ENCODE measurements at regions not wholly inside any gene's neighbourhood (a gene's known extent, or its start where the extent isn't known, plus 50 kb on each side); places are given as distances from the start of the nearest gene placed in this dataset.

- no peaks in the 10 kb centered on the region for H3K9me2 ChIP-seq (ENCODE audit: insufficient read depth)
- H3K4me2 ChIP-seq (ENCODE audit: unreplicated experiment): no peak overlapping the region
- DNase-seq: no peak
- no peak overlapping the region for H2AFZ ChIP-seq
- no peak overlapping the region for H3K4me3 ChIP-seq
- no peaks in the 10 kb centered on the region for H4K20me1 ChIP-seq (ENCODE audit: insufficient read depth)
- TF ChIP-seq EZH2phosphoT487 (IDR thresholded peaks at IDR 0.05; ENCODE audit: insufficient read depth, low read depth) (no peak), EZH2 (IDR thresholded peaks at IDR 0.05; ENCODE audit: insufficient read depth, poor library complexity, severe bottlenecking) (no peak)
- peak overlapping the region; percentile 99 for H3K27ac ChIP-seq
- H3K27me3 ChIP-seq (replicated peaks; ENCODE audit: insufficient read depth): no peaks in the 10 kb centered on the region
- H3K79me2 ChIP-seq (ENCODE audit: insufficient read depth): no peaks in the 10 kb centered on the region
- H3K36me3 ChIP-seq (ENCODE audit: low read depth): no peaks in the 10 kb centered on the region
- in situ Hi-C loops (cut with MboI): loop anchor here (25.0 kb wide), 1 partner anchor 226 kb away; no protein-coding TSS in a partner anchor
- peaks cover 19% of the 10 kb centered on the region for H3K4me1 ChIP-seq (ENCODE audit: insufficient read depth)
- no peaks in the 10 kb centered on the region for H3K9me3 ChIP-seq (ENCODE audit: low read depth)
- 97 to 100% methylated on average over 2 of the region's 2 CpGs for WGBS, 2 experiments (ENCODE audit: low coverage in 1 of 2, low lambda C conversion rate in 2 of 2, missing lambda C conversion rate in 2 of 2)
- H3K9ac ChIP-seq: no peak overlapping the region
- peaks cover 15% of the 10 kb centered on the region for H3F3A ChIP-seq (ENCODE audit: insufficient read depth)
Measured at GRCh38 chrX:120763269-120763668, 112.4 kb downstream of the CT47B1 start.

- Histone ChIP-seq H3K27me3 (replicated peaks; ENCODE audit: insufficient read depth) (no peaks in the 10 kb centered on the region), H3K4me2 (ENCODE audit: unreplicated experiment) (peak overlapping the region; percentile 43), H3K36me3 (ENCODE audit: low read depth) (no peaks in the 10 kb centered on the region), H3F3A (ENCODE audit: insufficient read depth) (peaks cover 13% of the 10 kb centered on the region; the same call in 1 of the 2 replicates), H2AFZ (no peak overlapping the region), H3K4me1 (ENCODE audit: insufficient read depth) (peaks cover 16% of the 10 kb centered on the region), H3K27ac (peak overlapping the region; percentile 99), H3K4me3 (no peak overlapping the region), H3K9me3 (ENCODE audit: low read depth) (no peaks in the 10 kb centered on the region), H4K20me1 (ENCODE audit: insufficient read depth) (no peaks in the 10 kb centered on the region), H3K9ac (peak overlapping the region; percentile 81), H3K9me2 (ENCODE audit: insufficient read depth) (no peaks in the 10 kb centered on the region), H3K79me2 (ENCODE audit: insufficient read depth) (no peaks in the 10 kb centered on the region)
- TF ChIP-seq EZH2 (IDR thresholded peaks at IDR 0.05; ENCODE audit: insufficient read depth, poor library complexity, severe bottlenecking): no peak
- no peak for TF ChIP-seq EZH2phosphoT487 (IDR thresholded peaks at IDR 0.05; ENCODE audit: insufficient read depth, low read depth)
- in situ Hi-C loops (cut with MboI): loop anchor here (25.0 kb wide), 1 partner anchor 225 kb away; no protein-coding TSS in a partner anchor
- 0 to 3% methylated on average over 4 of the region's 4 CpGs for WGBS, 2 experiments (ENCODE audit: low coverage in 1 of 2, low lambda C conversion rate in 2 of 2, missing lambda C conversion rate in 2 of 2)
- DNase-seq: peak; percentile 87
Measured at GRCh38 chrX:120761810-120762209, 113.9 kb downstream of the CT47B1 start.

DNA sequence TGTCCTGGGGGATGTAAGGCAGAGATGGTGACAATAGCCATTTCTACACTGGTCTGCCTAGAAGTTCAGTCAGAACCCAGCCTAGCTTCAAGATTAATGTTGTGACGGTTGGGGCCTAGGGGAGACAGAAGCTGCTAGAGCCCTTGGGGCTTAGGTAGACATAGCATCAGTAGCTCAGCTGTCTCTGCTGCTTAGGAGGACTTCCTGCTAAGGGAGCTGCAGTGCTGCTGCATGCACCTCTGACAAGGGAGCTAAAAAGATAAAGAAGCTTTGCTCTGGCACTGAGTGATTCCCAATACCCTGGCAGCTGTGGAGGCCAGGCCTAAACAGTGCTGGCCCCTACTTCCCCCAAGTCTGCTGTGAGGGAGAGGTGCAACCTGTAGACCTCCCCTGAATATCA, 116.0 kb downstream of the CT47B1 start:
- in situ Hi-C loops (cut with MboI): loop anchor here (25.0 kb wide), 1 partner anchor 222 kb away; no protein-coding TSS in a partner anchor
- no peak overlapping the region for H3K27ac ChIP-seq
- H2AFZ ChIP-seq: no peak overlapping the region
- H3K4me3 ChIP-seq: no peak overlapping the region
- no peak for DNase-seq
- H3K9me3 ChIP-seq (ENCODE audit: low read depth): no peaks in the 10 kb centered on the region
- H3K9me2 ChIP-seq (ENCODE audit: insufficient read depth): no peaks in the 10 kb centered on the region
- no peaks in the 10 kb centered on the region for H3K79me2 ChIP-seq (ENCODE audit: insufficient read depth)
- TF ChIP-seq EZH2phosphoT487 (IDR thresholded peaks at IDR 0.05; ENCODE audit: insufficient read depth, low read depth) (no peak), EZH2 (IDR thresholded peaks at IDR 0.05; ENCODE audit: insufficient read depth, poor library complexity, severe bottlenecking) (no peak)
- H3F3A ChIP-seq (ENCODE audit: insufficient read depth): peaks cover 13% of the 10 kb centered on the region; the same call in 1 of the 2 replicates
- no peaks in the 10 kb centered on the region for H4K20me1 ChIP-seq (ENCODE audit: insufficient read depth)
- no peaks in the 10 kb centered on the region for H3K36me3 ChIP-seq (ENCODE audit: low read depth)
- no peak overlapping the region for H3K9ac ChIP-seq
- H3K4me2 ChIP-seq (ENCODE audit: unreplicated experiment): no peak overlapping the region
- 100% methylated on average over 1 of the region's 1 CpG for WGBS, 2 experiments (ENCODE audit: low coverage in 1 of 2, low lambda C conversion rate in 2 of 2, missing lambda C conversion rate in 2 of 2)
- H3K4me1 ChIP-seq (ENCODE audit: insufficient read depth): peaks cover 16% of the 10 kb centered on the region
- no peaks in the 10 kb centered on the region for H3K27me3 ChIP-seq (replicated peaks; ENCODE audit: insufficient read depth)

DNA sequence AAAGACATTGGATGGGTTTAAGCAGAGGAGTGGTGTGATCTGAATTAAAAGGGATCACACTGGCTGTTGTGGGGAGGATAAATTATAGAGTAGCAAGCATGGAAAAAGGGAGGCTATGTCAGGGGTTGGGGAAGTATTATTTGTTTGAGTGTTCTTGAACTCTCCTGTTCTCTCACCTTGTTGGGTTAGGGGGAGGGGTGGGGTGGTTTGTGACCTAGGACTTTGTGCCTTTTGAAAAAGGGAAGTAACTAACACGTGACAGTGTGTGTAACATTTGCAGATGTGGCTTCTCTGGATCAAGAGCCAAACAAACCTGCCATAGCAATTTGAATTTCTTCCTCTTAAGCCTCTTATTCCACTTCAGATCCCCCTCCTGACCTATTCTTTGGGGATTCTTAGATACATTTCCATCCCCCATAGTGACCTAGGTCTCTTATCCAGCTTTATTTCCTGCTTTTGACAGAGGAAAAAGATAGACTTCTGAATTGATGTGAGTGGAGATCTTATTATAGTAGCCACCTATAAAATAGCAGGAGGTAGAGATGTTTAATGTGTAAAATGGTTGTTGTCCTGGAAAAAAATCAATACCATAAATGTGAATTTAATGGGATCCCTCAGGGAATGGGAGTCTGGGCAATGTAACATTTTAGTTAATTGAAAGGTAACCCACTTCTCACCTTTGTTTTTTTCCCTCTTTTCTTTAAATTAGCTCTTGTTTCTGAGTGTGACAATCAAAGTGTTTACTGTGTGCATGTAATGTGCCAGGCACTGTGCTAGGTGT, 120.4 kb downstream of the CT47B1 start:
- no peak overlapping the region for H3K27ac ChIP-seq
- 0 out of 2 replicates have a peak, but pooled peaks cover 1% of the 10 kb centered on the region for H3K4me1 ChIP-seq (ENCODE audit: insufficient read depth)
- no peaks in the 10 kb centered on the region for H3K9me3 ChIP-seq (ENCODE audit: low read depth)
- no peak overlapping the region for H3K4me2 ChIP-seq (ENCODE audit: unreplicated experiment)
- no peaks in the 10 kb centered on the region for H4K20me1 ChIP-seq (ENCODE audit: insufficient read depth)
- H3K4me3 ChIP-seq: no peak overlapping the region
- H2AFZ ChIP-seq: no peak overlapping the region
- DNase-seq: no peak
- in situ Hi-C loops (cut with MboI): loop anchor here (25.0 kb wide), 1 partner anchor 218 kb away; no protein-coding TSS in a partner anchor
- 86% methylated on average over 1 of the region's 1 CpG; no CpG with 5 or more reads in 1 of the 2 experiments for WGBS, 2 experiments (ENCODE audit: low coverage in 1 of 2, low lambda C conversion rate in 2 of 2, missing lambda C conversion rate in 2 of 2)
- H3K79me2 ChIP-seq (ENCODE audit: insufficient read depth): no peaks in the 10 kb centered on the region
- H3K9me2 ChIP-seq (ENCODE audit: insufficient read depth): no peaks in the 10 kb centered on the region
- no peaks in the 10 kb centered on the region for H3K36me3 ChIP-seq (ENCODE audit: low read depth)
- H3K9ac ChIP-seq: no peak overlapping the region
- no peaks in the 10 kb centered on the region for H3K27me3 ChIP-seq (replicated peaks; ENCODE audit: insufficient read depth)
- TF ChIP-seq EZH2 (IDR thresholded peaks at IDR 0.05; ENCODE audit: insufficient read depth, poor library complexity, severe bottlenecking): no peak
- TF ChIP-seq EZH2phosphoT487 (IDR thresholded peaks at IDR 0.05; ENCODE audit: insufficient read depth, low read depth): no peak
- H3F3A ChIP-seq (ENCODE audit: insufficient read depth): no peaks in the 10 kb centered on the region; the same call in none of the 2 replicates
